ENCODE measurements at regions not wholly inside any gene's neighbourhood (a gene's known extent, or its start where the extent isn't known, plus 50 kb on each side); places are given as distances from the start of the nearest gene placed in this dataset.

- Histone ChIP-seq H3K36me3 (ENCODE audit: control insufficient read depth in 4 of 4, insufficient read depth in 4 of 4, low read length in 3 of 4) (no peaks in the 10 kb centered on the region), H3K9me3 (ENCODE audit: control extremely low read depth in 1 of 5, control insufficient read depth in 4 of 5, insufficient read depth in 2 of 5, low read depth in 1 of 5, low read length in 4 of 5) (no peaks in the 10 kb centered on the region), H3K4me1 (ENCODE audit: control extremely low read depth in 1 of 4, control insufficient read depth in 4 of 4, insufficient read depth in 4 of 4, low read length in 3 of 4) (no peaks in the 10 kb centered on the region), H3K4me3 (ENCODE audit: control insufficient read depth in 1 of 7, extremely low read depth in 1 of 7, insufficient read depth in 4 of 7, low read depth in 2 of 7, low read length in 6 of 7) (no peak overlapping the region), H3K27me3 (replicated peaks in 2 of 5; ENCODE audit: control insufficient read depth in 4 of 5, insufficient read depth in 5 of 5, low read length in 4 of 5) (no peaks in the 10 kb centered on the region), H3K27ac (ENCODE audit: insufficient read depth in 1 of 2, low read depth in 1 of 2, low read length in 2 of 2, poor library complexity in 1 of 2, severe bottlenecking in 2 of 2) (no peak overlapping the region)
- POLR2A ChIA-PET: no interaction called here
- CTCF ChIA-PET: interaction anchor here (1.8 kb wide), 1 partner anchor 14 kb away, joined by 4 read pairs; no protein-coding TSS in a partner anchor
- WGBS (ENCODE audit: insufficient coverage): no CpG with 5 or more reads among the region's 3 CpGs
- DNase-seq: no peak
These were observed 391.7 kb downstream of the ACTL7B start for GRCh38 chr9:108463932-108464606.

GRCh38 chr9:108456903-108457302, 398.9 kb downstream of the ACTL7B start:
- DNase-seq: no peak
- POLR2A ChIA-PET: no interaction called here
- WGBS (ENCODE audit: insufficient coverage): 100% methylated on average over 2 of the region's 2 CpGs
- Histone ChIP-seq H3K27me3 (replicated peaks in 2 of 5; ENCODE audit: control insufficient read depth in 4 of 5, insufficient read depth in 5 of 5, low read length in 4 of 5) (no peaks in the 10 kb centered on the region), H3K4me1 (ENCODE audit: control extremely low read depth in 1 of 4, control insufficient read depth in 4 of 4, insufficient read depth in 4 of 4, low read length in 3 of 4) (no peaks in the 10 kb centered on the region), H3K4me3 (ENCODE audit: control insufficient read depth in 1 of 7, extremely low read depth in 1 of 7, insufficient read depth in 4 of 7, low read depth in 2 of 7, low read length in 6 of 7) (no peak overlapping the region), H3K9me3 (ENCODE audit: control extremely low read depth in 1 of 5, control insufficient read depth in 4 of 5, insufficient read depth in 2 of 5, low read depth in 1 of 5, low read length in 4 of 5) (no peaks in the 10 kb centered on the region), H3K36me3 (ENCODE audit: control insufficient read depth in 4 of 4, insufficient read depth in 4 of 4, low read length in 3 of 4) (no peaks in the 10 kb centered on the region), H3K27ac (ENCODE audit: insufficient read depth in 1 of 2, low read depth in 1 of 2, low read length in 2 of 2, poor library complexity in 1 of 2, severe bottlenecking in 2 of 2) (no peak overlapping the region)
- CTCF ChIA-PET: no interaction called here

- Histone ChIP-seq H3K36me3 (ENCODE audit: control insufficient read depth in 4 of 4, insufficient read depth in 4 of 4, low read length in 3 of 4) (no peaks in the 10 kb centered on the region), H3K9me3 (ENCODE audit: control extremely low read depth in 1 of 5, control insufficient read depth in 4 of 5, insufficient read depth in 2 of 5, low read depth in 1 of 5, low read length in 4 of 5) (no peaks in the 10 kb centered on the region), H3K27me3 (replicated peaks in 2 of 5; ENCODE audit: control insufficient read depth in 4 of 5, insufficient read depth in 5 of 5, low read length in 4 of 5) (no peaks in the 10 kb centered on the region), H3K27ac (ENCODE audit: insufficient read depth in 1 of 2, low read depth in 1 of 2, low read length in 2 of 2, poor library complexity in 1 of 2, severe bottlenecking in 2 of 2) (no peak overlapping the region), H3K4me1 (ENCODE audit: control extremely low read depth in 1 of 4, control insufficient read depth in 4 of 4, insufficient read depth in 4 of 4, low read length in 3 of 4) (no peaks in the 10 kb centered on the region), H3K4me3 (ENCODE audit: control insufficient read depth in 1 of 7, extremely low read depth in 1 of 7, insufficient read depth in 4 of 7, low read depth in 2 of 7, low read length in 6 of 7) (no peak overlapping the region)
- no peak for DNase-seq
- POLR2A ChIA-PET: no interaction called here
- CTCF ChIA-PET: interaction anchor here (0.8 to 1.9 kb wide), 2 partner anchors 9 to 22 kb away, joined by 3 to 4 read pairs; no protein-coding TSS in a partner anchor
- 97% methylated on average over 6 of the region's 8 CpGs for WGBS (ENCODE audit: insufficient coverage)
These were observed 410.2 kb downstream of the ACTL7B start for GRCh38 chr9:108445431-108446071.

- CTCF ChIA-PET: interaction anchor here (0.8 to 1.9 kb wide), 3 partner anchors 10 to 23 kb away, joined by 3 to 4 read pairs (median 4); no protein-coding TSS in a partner anchor
- no peak overlapping the region for H3K4me3 ChIP-seq (ENCODE audit: control insufficient read depth in 1 of 7, extremely low read depth in 1 of 7, insufficient read depth in 4 of 7, low read depth in 2 of 7, low read length in 6 of 7)
- no peak overlapping the region for H3K27ac ChIP-seq (ENCODE audit: insufficient read depth in 1 of 2, low read depth in 1 of 2, low read length in 2 of 2, poor library complexity in 1 of 2, severe bottlenecking in 2 of 2)
- no peak for DNase-seq
- no peaks in the 10 kb centered on the region for H3K4me1 ChIP-seq (ENCODE audit: control extremely low read depth in 1 of 4, control insufficient read depth in 4 of 4, insufficient read depth in 4 of 4, low read length in 3 of 4)
- WGBS (ENCODE audit: insufficient coverage): 93% methylated on average over 3 of the region's 5 CpGs
- no peaks in the 10 kb centered on the region for H3K36me3 ChIP-seq (ENCODE audit: control insufficient read depth in 4 of 4, insufficient read depth in 4 of 4, low read length in 3 of 4)
- H3K27me3 ChIP-seq (replicated peaks in 2 of 5; ENCODE audit: control insufficient read depth in 4 of 5, insufficient read depth in 5 of 5, low read length in 4 of 5): no peaks in the 10 kb centered on the region
- POLR2A ChIA-PET: no interaction called here
- H3K9me3 ChIP-seq (ENCODE audit: control extremely low read depth in 1 of 5, control insufficient read depth in 4 of 5, insufficient read depth in 2 of 5, low read depth in 1 of 5, low read length in 4 of 5): no peaks in the 10 kb centered on the region
These were observed 411.1 kb downstream of the ACTL7B start for GRCh38 chr9:108444400-108445358.

- ChIA-PET POLR2A (no interaction called here), CTCF (interaction anchor here (1.4 kb wide), 1 partner anchor 9 kb away, joined by 4 read pairs; no protein-coding TSS in a partner anchor)
- no peak for DNase-seq
- Histone ChIP-seq H3K9me3 (ENCODE audit: control extremely low read depth in 1 of 5, control insufficient read depth in 4 of 5, insufficient read depth in 2 of 5, low read depth in 1 of 5, low read length in 4 of 5) (no peaks in the 10 kb centered on the region), H3K4me3 (ENCODE audit: control insufficient read depth in 1 of 7, extremely low read depth in 1 of 7, insufficient read depth in 4 of 7, low read depth in 2 of 7, low read length in 6 of 7) (no peak overlapping the region), H3K27ac (ENCODE audit: insufficient read depth in 1 of 2, low read depth in 1 of 2, low read length in 2 of 2, poor library complexity in 1 of 2, severe bottlenecking in 2 of 2) (no peak overlapping the region), H3K36me3 (ENCODE audit: control insufficient read depth in 4 of 4, insufficient read depth in 4 of 4, low read length in 3 of 4) (no peaks in the 10 kb centered on the region), H3K27me3 (replicated peaks in 2 of 5; ENCODE audit: control insufficient read depth in 4 of 5, insufficient read depth in 5 of 5, low read length in 4 of 5) (no peaks in the 10 kb centered on the region), H3K4me1 (ENCODE audit: control extremely low read depth in 1 of 4, control insufficient read depth in 4 of 4, insufficient read depth in 4 of 4, low read length in 3 of 4) (no peaks in the 10 kb centered on the region)
- 67% methylated on average over 1 of the region's 3 CpGs for WGBS (ENCODE audit: insufficient coverage)
These were observed 412.0 kb downstream of the ACTL7B start for GRCh38 chr9:108443741-108444140.

GRCh38 chr9:108443019-108443633, 412.7 kb downstream of the ACTL7B start:
- no peaks in the 10 kb centered on the region for H3K27me3 ChIP-seq (replicated peaks in 2 of 5; ENCODE audit: control insufficient read depth in 4 of 5, insufficient read depth in 5 of 5, low read length in 4 of 5)
- H3K27ac ChIP-seq (ENCODE audit: insufficient read depth in 1 of 2, low read depth in 1 of 2, low read length in 2 of 2, poor library complexity in 1 of 2, severe bottlenecking in 2 of 2): no peak overlapping the region
- H3K9me3 ChIP-seq (ENCODE audit: control extremely low read depth in 1 of 5, control insufficient read depth in 4 of 5, insufficient read depth in 2 of 5, low read depth in 1 of 5, low read length in 4 of 5): no peaks in the 10 kb centered on the region
- H3K4me1 ChIP-seq (ENCODE audit: control extremely low read depth in 1 of 4, control insufficient read depth in 4 of 4, insufficient read depth in 4 of 4, low read length in 3 of 4): no peaks in the 10 kb centered on the region
- H3K4me3 ChIP-seq (ENCODE audit: control insufficient read depth in 1 of 7, extremely low read depth in 1 of 7, insufficient read depth in 4 of 7, low read depth in 2 of 7, low read length in 6 of 7): no peak overlapping the region
- 83% methylated on average over 2 of the region's 6 CpGs for WGBS (ENCODE audit: insufficient coverage)
- no peaks in the 10 kb centered on the region for H3K36me3 ChIP-seq (ENCODE audit: control insufficient read depth in 4 of 4, insufficient read depth in 4 of 4, low read length in 3 of 4)
- DNase-seq: no peak
- ChIA-PET CTCF (no interaction called here), POLR2A (no interaction called here)

All from common myeloid progenitor, CD34-positive (primary cell).